ENCODE measurements at regions not wholly inside any gene's neighbourhood (a gene's known extent, or its start where the extent isn't known, plus 50 kb on each side); places are given as distances from the start of the nearest gene placed in this dataset.

- FAIRE-seq (no peak), ATAC-seq (no peak), DNase-seq (ENCODE audit: extremely low read depth in 1 of 4, low spot score in 3 of 4) (no peak)
- H3K27me3 ChIP-seq (ENCODE audit: control insufficient read depth in 2 of 2, insufficient read depth in 2 of 2, low read length in 2 of 2): no peaks in the 10 kb centered on the region
- no peak overlapping the region for H2AFZ ChIP-seq (ENCODE audit: low read depth, low read length)
- intact Hi-C loops (cut with micrococcal nuclease) (no loop called here), in situ Hi-C loops (cut with MboI) (no loop called here)
- no peaks in the 10 kb centered on the region for H3K9me1 ChIP-seq (ENCODE audit: control insufficient read depth, insufficient read depth, low read length)
- no peak overlapping the region for H3K9ac ChIP-seq (ENCODE audit: insufficient read depth in 1 of 2, low read depth in 2 of 2, low read length in 2 of 2)
- BruUV-seq (replicated peaks): no TSS peak
- POLR2A ChIA-PET: interaction anchor here (0.6 to 0.9 kb wide), 2 partner anchors 52 to 85 kb away, joined by 3 to 5 read pairs; no protein-coding TSS in a partner anchor
- H3K4me2 ChIP-seq (ENCODE audit: insufficient read depth, low read length): no peak overlapping the region
- TF ChIP-seq TEAD2 (tag; IDR thresholded peaks at IDR 0.05) (no peak), NR3C1 (CRISPR knock-in tag; IDR thresholded peaks at IDR 0.05) (no peak), HNRNPL (IDR thresholded peaks at IDR 0.05; ENCODE audit: low read depth, low read length) (no peak), ARID3B (CRISPR knock-in tag; IDR thresholded peaks at IDR 0.05; ENCODE audit: borderline replicate concordance) (no peak), NRF1 (conservative IDR thresholded peaks at IDR 0.05 in 1 of 2, IDR thresholded peaks at IDR 0.05 in 1 of 2) (no peak), ZNF589 (CRISPR knock-in tag; IDR thresholded peaks at IDR 0.05; ENCODE audit: low read depth) (no peak), ETV5 (CRISPR knock-in tag; IDR thresholded peaks at IDR 0.05; ENCODE audit: low read depth) (no peak), ZNF224 (CRISPR knock-in tag; IDR thresholded peaks at IDR 0.05) (no peak)
- H3K9me3 ChIP-seq (replicated peaks; ENCODE audit: control insufficient read depth, insufficient read depth, low read depth, low read length): no peaks in the 10 kb centered on the region
- H3K4me1 ChIP-seq (replicated peaks in 1 of 2; ENCODE audit: control insufficient read depth in 2 of 2, insufficient read depth in 2 of 2, low read length in 2 of 2): no peaks in the 10 kb centered on the region
- CTCF ChIA-PET (ENCODE audit: low intra/inter-chr PET ratio): no interaction called here
- no peaks in the 10 kb centered on the region for H3K36me3 ChIP-seq (ENCODE audit: control insufficient read depth, insufficient read depth, low read length)
- no peaks in the 10 kb centered on the region for H3K79me2 ChIP-seq (ENCODE audit: control insufficient read depth, insufficient read depth, low read length)
- H3K27ac ChIP-seq (ENCODE audit: extremely low read depth, low read depth, low read length): no peak overlapping the region
- H4K20me1 ChIP-seq (replicated peaks; ENCODE audit: control insufficient read depth, insufficient read depth, low read length): no peaks in the 10 kb centered on the region
- H3K4me3 ChIP-seq: no peak overlapping the region
Measured at GRCh38 chr5:124689653-124690052, 56.8 kb downstream of the ZNF608 start.

Measured in K562 (cell line).